HPDE6-E6E7 (cell line): ENCODE measurements at regions not wholly inside any gene's neighbourhood (a gene's known extent, or its start where the extent isn't known, plus 50 kb on each side); places are given as distances from the start of the nearest gene placed in this dataset.
"Not testable (repeated sequence)": the region's sequence is repeated elsewhere in the genome, so short reads cannot be mapped to it uniquely, and the experiment has no call there.

Source experiments
- DNase-seq: peaks from one replicate; pipeline ENCODE4 v3.0.0; 2011; ENCODE audit warnings: missing footprints; ENCODE audit errors: extremely low spot score

- DNase-seq, result not testable (repeated sequence)
Measured at GRCh38 chr19:34620134-34620533, 56.8 kb downstream of the SCGB2B2 start.

GRCh38 chr19:34618410-34618809 lies 58.5 kb downstream of the SCGB2B2 start:
- no peak for DNase-seq

- not testable (repeated sequence) for DNase-seq
Measured at GRCh38 chr19:34617996-34618395, 59.0 kb downstream of the SCGB2B2 start.

GRCh38 chr19:34603003-34603402 lies 74.0 kb downstream of the SCGB2B2 start:
- DNase-seq, result no peak

GRCh38 chr19:34601071-34601470 lies 75.9 kb downstream of the SCGB2B2 start:
- DNase-seq, result no peak

- no peak for DNase-seq
Measured at GRCh38 chr19:34600366-34600765, 76.6 kb downstream of the SCGB2B2 start.

GRCh38 chr19:34598217-34599155 lies 78.5 kb downstream of the SCGB2B2 start:
- DNase-seq, result no peak

GRCh38 chr19:34597596-34597995 lies 79.4 kb downstream of the SCGB2B2 start:
- no peak for DNase-seq

GRCh38 chr19:34596989-34597388 lies 80.0 kb downstream of the SCGB2B2 start:
- no peak for DNase-seq

GRCh38 chr19:34596115-34596514 lies 80.8 kb downstream of the SCGB2B2 start:
- no peak for DNase-seq

GRCh38 chr19:34595683-34596082 lies 81.3 kb downstream of the SCGB2B2 start:
- no peak for DNase-seq

GRCh38 chr19:34590228-34590627 lies 86.7 kb downstream of the SCGB2B2 start:
- DNase-seq, result no peak

GRCh38 chr19:34589730-34590129 lies 87.2 kb downstream of the SCGB2B2 start:
- DNase-seq, result no peak

GRCh38 chr19:34588846-34589245 lies 88.1 kb downstream of the SCGB2B2 start:
- DNase-seq, result no peak

GRCh38 chr19:34588249-34588648 lies 88.7 kb downstream of the SCGB2B2 start:
- DNase-seq, result peak; percentile 11

- DNase-seq, result no peak
Measured at GRCh38 chr19:34580408-34580807, 96.6 kb downstream of the SCGB2B2 start.

GRCh38 chr19:34580055-34580336 lies 97.0 kb downstream of the SCGB2B2 start:
- DNase-seq, result no peak

- no peak for DNase-seq
Measured at GRCh38 chr19:34579281-34580054, 97.5 kb downstream of the SCGB2B2 start.

- DNase-seq, result no peak
Measured at GRCh38 chr19:34578751-34579150, 97.2 kb downstream of the WTIP start.

GRCh38 chr19:34578173-34578572 lies 96.6 kb downstream of the WTIP start:
- no peak for DNase-seq

- DNase-seq, result no peak
Measured at GRCh38 chr19:34577531-34578101, 96.1 kb downstream of the WTIP start.

GRCh38 chr19:34577056-34577455 lies 95.5 kb downstream of the WTIP start:
- DNase-seq, result no peak

- DNase-seq, result no peak
Measured at GRCh38 chr19:34576292-34576691, 94.7 kb downstream of the WTIP start.
